Endothelial cell (in vitro differentiated cells): ENCODE measurements at regions not wholly inside any gene's neighbourhood (a gene's known extent, or its start where the extent isn't known, plus 50 kb on each side); places are given as distances from the start of the nearest gene placed in this dataset.

Source experiments
- DNase-seq: peaks from one replicate; pipeline ENCODE4 v3.0.0; 2021; ENCODE audit warnings: low spot score
- H3K27ac Mint-ChIP-seq: one replicate; pipeline ENCODE4 v1.8.0; 2021; ENCODE audit warnings: mixed read lengths, inconsistent platforms; ENCODE audit not compliant: unreplicated experiment
- H3K27me3 Mint-ChIP-seq: one replicate; pipeline ENCODE4 v1.8.0; 2021; ENCODE audit warnings: mild to moderate bottlenecking, moderate library complexity, mixed read lengths, inconsistent platforms; ENCODE audit not compliant: unreplicated experiment
- H3K36me3 Mint-ChIP-seq: one replicate; pipeline ENCODE4 v1.8.0; 2021; ENCODE audit warnings: mild to moderate bottlenecking, low read depth, mixed read lengths, inconsistent platforms; ENCODE audit not compliant: unreplicated experiment
- H3K4me1 Mint-ChIP-seq: one replicate; pipeline ENCODE4 v1.8.0; 2021; ENCODE audit warnings: mild to moderate bottlenecking, mixed read lengths, inconsistent platforms; ENCODE audit not compliant: unreplicated experiment
- H3K4me3 Mint-ChIP-seq: one replicate; pipeline ENCODE4 v1.8.0; 2021; ENCODE audit warnings: mild to moderate bottlenecking, mixed read lengths, inconsistent platforms; ENCODE audit not compliant: unreplicated experiment
- H3K9me3 Mint-ChIP-seq: one replicate; pipeline ENCODE4 v1.8.0; 2021; ENCODE audit warnings: mixed read lengths, inconsistent platforms; ENCODE audit not compliant: unreplicated experiment
- CTCF ChIP-seq: fragments of 200-600 bp; sonication (generic); IDR thresholded peaks from one replicate; pipeline ENCODE4 v1.5.0; 2021; ENCODE audit warnings: antibody characterized with exemption; ENCODE audit not compliant: unreplicated experiment

GRCh38 chr6:9085054-9085708, 649.8 kb upstream of the SLC35B3 start:
- no peaks in the 10 kb centered on the region for H3K36me3 Mint-ChIP-seq
- DNase-seq: no peak
- TF ChIP-seq CTCF: no peak
- H3K4me3 Mint-ChIP-seq: no peak overlapping the region
- peaks cover 7% of the 10 kb centered on the region for H3K4me1 Mint-ChIP-seq
- H3K9me3 Mint-ChIP-seq: no peaks in the 10 kb centered on the region
- no peak overlapping the region for H3K27ac Mint-ChIP-seq
- H3K27me3 Mint-ChIP-seq: no peaks in the 10 kb centered on the region

- no peak for TF ChIP-seq CTCF
- Mint-ChIP-seq H3K36me3 (no peaks in the 10 kb centered on the region), H3K27me3 (no peaks in the 10 kb centered on the region), H3K4me1 (peaks cover 7% of the 10 kb centered on the region), H3K9me3 (no peaks in the 10 kb centered on the region), H3K27ac (no peak overlapping the region), H3K4me3 (no peak overlapping the region)
- no peak for DNase-seq
Observed at GRCh38 chr6:9083108-9083507, 647.8 kb upstream of the SLC35B3 start.

DNA sequence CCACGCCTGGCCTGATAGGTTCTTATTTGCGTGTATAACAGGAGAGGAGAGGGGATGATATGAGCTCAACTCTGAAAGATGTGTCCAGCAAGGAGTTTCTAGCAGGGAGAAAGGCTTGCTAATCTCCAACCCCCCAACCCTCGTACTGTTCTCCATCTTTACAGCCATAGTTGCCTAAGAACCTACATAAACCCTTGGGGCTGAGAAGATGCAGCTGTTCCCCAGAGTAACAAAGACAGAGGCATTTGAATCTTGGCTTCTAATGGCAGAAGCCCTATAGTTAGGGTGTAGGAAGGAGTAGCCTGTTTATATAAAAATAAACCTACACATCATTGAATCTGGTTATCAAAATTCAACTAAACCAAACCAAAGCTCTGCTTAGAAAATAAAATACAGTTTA, 631.4 kb upstream of the SLC35B3 start:
- DNase-seq: no peak
- H3K27me3 Mint-ChIP-seq: no peaks in the 10 kb centered on the region
- H3K9me3 Mint-ChIP-seq: no peaks in the 10 kb centered on the region
- no peak overlapping the region for H3K4me3 Mint-ChIP-seq
- no peak for TF ChIP-seq CTCF
- H3K4me1 Mint-ChIP-seq: peaks cover 7% of the 10 kb centered on the region
- H3K27ac Mint-ChIP-seq: no peak overlapping the region
- H3K36me3 Mint-ChIP-seq: no peaks in the 10 kb centered on the region

DNA sequence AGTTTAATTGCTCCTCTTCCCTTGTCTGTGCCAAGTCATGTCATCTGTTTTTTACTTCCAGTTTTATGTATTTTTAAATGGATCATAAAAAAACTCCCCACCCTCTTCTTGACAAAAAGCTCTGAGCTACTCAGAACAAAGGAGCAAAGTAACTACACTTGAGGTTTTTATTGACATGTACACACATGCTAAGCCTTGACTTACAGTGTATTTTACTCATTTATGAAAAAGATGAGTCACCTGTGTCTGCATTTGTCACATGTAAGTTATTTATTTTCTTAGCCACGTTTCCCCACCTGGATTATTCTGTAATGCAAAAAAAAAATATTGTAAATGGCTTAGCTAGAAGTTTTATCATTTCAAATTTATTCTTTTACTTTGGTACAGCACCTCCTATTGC, 628.8 kb upstream of the SLC35B3 start:
- no peak for TF ChIP-seq CTCF
- no peak overlapping the region for H3K27ac Mint-ChIP-seq
- no peaks in the 10 kb centered on the region for H3K36me3 Mint-ChIP-seq
- no peaks in the 10 kb centered on the region for H3K27me3 Mint-ChIP-seq
- no peak for DNase-seq
- no peak overlapping the region for H3K4me3 Mint-ChIP-seq
- H3K4me1 Mint-ChIP-seq: peaks cover 7% of the 10 kb centered on the region
- H3K9me3 Mint-ChIP-seq: no peaks in the 10 kb centered on the region

- Mint-ChIP-seq H3K4me1 (peaks cover 7% of the 10 kb centered on the region), H3K27me3 (no peaks in the 10 kb centered on the region), H3K9me3 (no peaks in the 10 kb centered on the region), H3K4me3 (no peak overlapping the region), H3K27ac (no peak overlapping the region), H3K36me3 (no peaks in the 10 kb centered on the region)
- no peak for TF ChIP-seq CTCF
- no peak for DNase-seq
Observed at GRCh38 chr6:9062596-9062995, 627.3 kb upstream of the SLC35B3 start.
